Stimulated activated naive B cell treated with anti-CD40 and anti-IgM and Interleukin-4, amounts not matched to agents 10 μg/mL and 1 μg/mL and 100 μg/mL, for 72 hours (primary cell): ENCODE measurements at regions not wholly inside any gene's neighbourhood (a gene's known extent, or its start where the extent isn't known, plus 50 kb on each side); places are given as distances from the start of the nearest gene placed in this dataset.
A peak's percentile ranks its signal among the peaks of the same experiment; 100 is the strongest.
"Not testable (repeated sequence)": the region's sequence is repeated elsewhere in the genome, so short reads cannot be mapped to it uniquely, and the experiment has no call there.

Experiments used
- ATAC-seq, 2 donors: fragments of 150-1000 bp; cut with Tn5 transposase; replicated peaks; 2 replicates each; pipeline ENCODE4 v1.10.0; 2021; ENCODE audit warnings: moderate library complexity in 1 of 2
- DNase-seq: peaks from one replicate; pipeline ENCODE4 v3.0.0; 2021
- H3K27ac Mint-ChIP-seq: one replicate; pipeline ENCODE4 v1.8.0; 2022; ENCODE audit warnings: mild to moderate bottlenecking, mixed read lengths
- H3K27me3 Mint-ChIP-seq, 2 donors: one replicate each; pipeline ENCODE4 v1.8.0; 2022; ENCODE audit warnings: mixed read lengths in 2 of 2
- H3K36me3 Mint-ChIP-seq, 2 donors: one replicate each; pipeline ENCODE4 v1.8.0; 2022; ENCODE audit warnings: mixed read lengths in 2 of 2, mild to moderate bottlenecking in 1 of 2
- H3K4me1 Mint-ChIP-seq, 2 donors: one replicate each; pipeline ENCODE4 v1.8.0; 2022; ENCODE audit warnings: mixed read lengths in 2 of 2, mild to moderate bottlenecking in 1 of 2
- H3K4me3 Mint-ChIP-seq, 2 donors: one replicate each; pipeline ENCODE4 v1.8.0; 2022; ENCODE audit warnings: mild to moderate bottlenecking in 2 of 2, mixed read lengths in 2 of 2, moderate library complexity in 1 of 2
- H3K9me3 Mint-ChIP-seq, 2 donors: one replicate each; pipeline ENCODE4 v1.8.0; 2022; ENCODE audit warnings: mixed read lengths in 2 of 2, mild to moderate bottlenecking in 1 of 2

DNA sequence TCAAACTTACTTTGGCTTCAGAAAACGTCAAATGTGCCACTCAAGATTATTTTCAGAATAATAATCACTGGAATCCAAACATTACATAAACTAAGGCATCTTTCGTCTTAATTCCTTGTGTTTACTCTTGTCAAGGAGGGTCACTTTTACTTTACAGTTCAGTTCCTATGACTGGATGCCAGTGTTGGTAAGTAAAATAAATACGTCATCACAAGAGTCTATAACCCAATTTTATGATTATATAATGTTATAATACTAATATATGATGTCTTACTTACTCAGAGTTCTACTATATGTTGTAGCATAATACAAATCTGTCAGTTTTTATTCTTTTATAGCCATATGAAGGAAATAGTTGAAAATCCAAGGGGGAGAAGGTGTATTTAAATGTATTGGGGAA lies 123.8 kb downstream of the GPR85 start:
- no peak for DNase-seq
- Mint-ChIP-seq H3K4me1 (no peaks in the 10 kb centered on the region), H3K4me3 (no peak overlapping the region), H3K36me3 (no peaks in the 10 kb centered on the region), H3K9me3 (peaks cover 0 to 3% of the 10 kb centered on the region in 2 donors), H3K27ac (no peak overlapping the region), H3K27me3 (peaks cover 8 to 11% of the 10 kb centered on the region in 2 donors)
- no peak for ATAC-seq

GRCh38 chr7:112959276-112959675 lies 127.4 kb downstream of the GPR85 start:
- peaks cover 27 to 28% of the 10 kb centered on the region in 2 donors for H3K27me3 Mint-ChIP-seq
- no peaks in the 10 kb centered on the region for H3K4me1 Mint-ChIP-seq
- H3K4me3 Mint-ChIP-seq, result no peak overlapping the region
- peaks cover 0 to 3% of the 10 kb centered on the region in 2 donors for H3K9me3 Mint-ChIP-seq
- ATAC-seq, result no peak
- no peak overlapping the region for H3K27ac Mint-ChIP-seq
- no peaks in the 10 kb centered on the region for H3K36me3 Mint-ChIP-seq
- no peak for DNase-seq

DNA sequence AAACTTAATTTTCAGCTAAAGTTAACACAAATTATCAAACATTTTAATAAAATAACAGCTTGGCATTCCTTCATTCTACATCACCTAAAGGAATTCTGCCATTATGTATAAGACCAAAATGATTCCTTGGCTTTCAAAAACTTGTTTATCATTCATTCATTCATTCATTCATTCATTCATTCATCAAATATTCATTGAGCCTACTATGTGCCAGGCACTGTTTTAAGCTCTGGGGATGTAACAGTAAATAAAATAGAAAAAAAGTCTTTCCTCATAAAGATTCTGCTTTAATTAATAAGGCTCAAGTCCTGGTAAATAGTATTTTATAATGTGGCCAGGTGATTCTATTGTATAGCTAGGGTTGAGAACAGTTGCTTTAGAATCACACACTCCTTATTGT lies 127.9 kb downstream of the GPR85 start:
- Mint-ChIP-seq H3K4me1 (no peaks in the 10 kb centered on the region), H3K27ac (no peak overlapping the region), H3K9me3 (peaks cover 0 to 3% of the 10 kb centered on the region in 2 donors), H3K4me3 (no peak overlapping the region), H3K27me3 (peaks cover 28 to 32% of the 10 kb centered on the region in 2 donors), H3K36me3 (no peaks in the 10 kb centered on the region)
- no peak for DNase-seq
- no peak for ATAC-seq

GRCh38 chr7:112957901-112958300 lies 128.7 kb downstream of the GPR85 start:
- H3K4me1 Mint-ChIP-seq, result no peaks in the 10 kb centered on the region
- H3K27me3 Mint-ChIP-seq, result peaks cover 24 to 33% of the 10 kb centered on the region in 2 donors
- no peaks in the 10 kb centered on the region for H3K36me3 Mint-ChIP-seq
- H3K4me3 Mint-ChIP-seq, result no peak overlapping the region
- ATAC-seq (no peak), DNase-seq (no peak)
- peaks cover 0 to 3% of the 10 kb centered on the region in 2 donors for H3K9me3 Mint-ChIP-seq
- H3K27ac Mint-ChIP-seq, result no peak overlapping the region

GRCh38 chr7:112953031-112953430 lies 133.6 kb downstream of the GPR85 start:
- H3K9me3 Mint-ChIP-seq, H3K36me3 Mint-ChIP-seq, H3K4me3 Mint-ChIP-seq, H3K27ac Mint-ChIP-seq, ATAC-seq, H3K4me1 Mint-ChIP-seq, DNase-seq: not testable (repeated sequence)
- H3K27me3 Mint-ChIP-seq, result peaks cover 44 to 58% of the 10 kb centered on the region in 2 donors

GRCh38 chr7:112951070-112951469 lies 135.6 kb downstream of the GPR85 start:
- H3K4me1 Mint-ChIP-seq, result no peaks in the 10 kb centered on the region
- no peak for DNase-seq
- H3K9me3 Mint-ChIP-seq, result no peaks in the 10 kb centered on the region

DNA sequence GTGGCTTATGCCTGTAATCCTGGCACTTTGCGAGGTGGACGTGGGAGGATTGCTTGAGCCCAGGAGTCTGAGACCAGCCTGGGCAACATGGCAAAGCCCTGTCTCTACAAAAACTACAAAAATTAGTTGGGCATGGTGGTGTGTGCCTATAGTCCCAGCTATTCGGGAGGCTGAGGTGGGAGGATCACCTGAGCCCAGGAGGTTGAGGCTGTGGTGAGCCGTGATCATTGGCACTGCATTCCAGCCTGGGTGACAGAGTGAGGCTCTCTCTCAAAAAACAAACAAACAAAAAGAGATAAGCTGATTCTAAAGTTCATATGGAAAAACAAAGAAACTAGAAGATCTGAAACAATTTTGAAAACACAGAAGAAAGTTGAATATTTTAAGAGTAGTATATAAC lies 136.9 kb downstream of the GPR85 start:
- not testable (repeated sequence) for H3K4me3 Mint-ChIP-seq, H3K9me3 Mint-ChIP-seq, H3K4me1 Mint-ChIP-seq, DNase-seq, H3K36me3 Mint-ChIP-seq, H3K27ac Mint-ChIP-seq, ATAC-seq
- H3K27me3 Mint-ChIP-seq, result peaks cover 44 to 54% of the 10 kb centered on the region in 2 donors

More at GRCh38 chr7:112951070-112951469, 135.6 kb downstream of the GPR85 start:
- Mint-ChIP-seq H3K36me3 (no peaks in the 10 kb centered on the region), H3K27ac (no peak overlapping the region), H3K4me3 (no peak overlapping the region), H3K27me3 (peaks cover 43 to 50% of the 10 kb centered on the region in 2 donors)
- no peak for ATAC-seq

DNA sequence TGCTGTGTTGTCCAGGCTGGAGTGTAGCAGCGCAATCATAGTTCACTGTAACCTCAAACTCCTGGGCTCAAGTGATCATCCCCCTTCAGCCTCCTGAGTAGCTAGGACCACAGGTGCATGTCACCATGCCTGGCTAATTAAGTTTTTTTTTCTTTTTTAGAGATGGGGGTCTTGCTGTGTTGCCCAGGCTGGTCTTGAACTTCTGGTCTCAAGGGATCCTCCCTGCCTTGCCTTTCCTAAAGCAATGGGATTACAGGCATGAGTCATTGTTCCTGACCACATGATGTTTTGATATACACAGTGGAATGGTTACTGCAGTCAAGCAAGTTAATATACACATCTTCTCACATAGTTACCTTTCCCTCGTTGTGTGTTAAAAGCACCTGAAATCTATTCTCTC lies 140.3 kb downstream of the GPR85 start:
- no peak for ATAC-seq
- H3K9me3 Mint-ChIP-seq, result no peaks in the 10 kb centered on the region
- no peak overlapping the region for H3K27ac Mint-ChIP-seq
- no peaks in the 10 kb centered on the region for H3K36me3 Mint-ChIP-seq
- no peak for DNase-seq
- H3K4me3 Mint-ChIP-seq, result no peak overlapping the region
- peaks cover 40 to 47% of the 10 kb centered on the region in 2 donors for H3K27me3 Mint-ChIP-seq
- H3K4me1 Mint-ChIP-seq, result no peaks in the 10 kb centered on the region

DNA sequence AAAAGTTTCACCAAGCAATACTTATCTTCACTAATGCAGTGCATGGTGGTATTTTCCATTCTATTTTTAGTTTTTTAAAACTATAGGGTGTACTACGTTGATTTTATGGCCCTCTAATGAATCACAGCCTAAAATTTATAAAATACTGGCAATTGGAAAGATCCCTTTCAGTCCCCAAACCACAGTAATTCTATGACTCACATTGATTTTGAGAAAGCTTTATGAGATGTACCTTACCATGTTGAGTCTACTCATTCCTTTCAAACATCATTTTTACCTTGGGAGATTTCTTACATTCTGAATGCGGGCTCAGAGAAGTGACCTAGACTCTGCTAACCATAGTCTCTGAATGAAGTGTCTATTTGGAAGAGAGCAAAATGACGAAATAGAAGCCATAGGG lies 141.6 kb downstream of the GPR85 start:
- ATAC-seq (no peak), DNase-seq (no peak)
- Mint-ChIP-seq H3K9me3 (no peaks in the 10 kb centered on the region), H3K27me3 (peaks cover 28 to 38% of the 10 kb centered on the region in 2 donors), H3K36me3 (no peaks in the 10 kb centered on the region), H3K27ac (no peak overlapping the region), H3K4me1 (peaks cover 7 to 12% of the 10 kb centered on the region in 2 donors), H3K4me3 (no peak overlapping the region)

- DNase-seq (no peak), ATAC-seq (no peak)
- Mint-ChIP-seq H3K4me3 (no peak overlapping the region), H3K4me1 (peaks cover 13 to 24% of the 10 kb centered on the region in 2 donors), H3K9me3 (no peaks in the 10 kb centered on the region), H3K36me3 (no peaks in the 10 kb centered on the region), H3K27ac (no peak overlapping the region), H3K27me3 (peaks cover 16 to 21% of the 10 kb centered on the region in 2 donors)
These were observed 143.6 kb downstream of the GPR85 start for GRCh38 chr7:112942981-112943380.

DNA sequence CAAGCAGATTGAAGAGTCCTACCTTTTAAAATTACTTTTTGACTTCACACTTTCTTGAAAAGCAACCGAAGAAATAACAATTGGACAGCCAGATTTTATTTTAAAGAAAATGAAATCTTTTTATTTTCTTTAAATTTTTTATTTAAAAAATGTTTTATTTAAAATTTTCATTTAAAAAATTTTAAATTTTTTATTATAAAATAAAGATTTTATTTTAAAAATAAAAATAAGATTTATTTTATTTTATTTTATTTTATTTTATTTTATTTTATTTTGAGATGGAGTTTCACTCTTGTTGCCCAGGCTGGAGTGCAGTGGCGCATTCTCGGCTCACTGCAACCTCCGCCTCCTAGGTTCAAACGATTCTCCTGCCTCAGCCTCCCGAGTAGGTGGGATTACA lies 144.5 kb downstream of the GPR85 start:
- peaks cover 16 to 18% of the 10 kb centered on the region in 2 donors for H3K27me3 Mint-ChIP-seq
- peaks cover 13 to 24% of the 10 kb centered on the region in 2 donors for H3K4me1 Mint-ChIP-seq
- not testable (repeated sequence) for ATAC-seq, H3K27ac Mint-ChIP-seq, DNase-seq, H3K4me3 Mint-ChIP-seq, H3K9me3 Mint-ChIP-seq, H3K36me3 Mint-ChIP-seq

DNA sequence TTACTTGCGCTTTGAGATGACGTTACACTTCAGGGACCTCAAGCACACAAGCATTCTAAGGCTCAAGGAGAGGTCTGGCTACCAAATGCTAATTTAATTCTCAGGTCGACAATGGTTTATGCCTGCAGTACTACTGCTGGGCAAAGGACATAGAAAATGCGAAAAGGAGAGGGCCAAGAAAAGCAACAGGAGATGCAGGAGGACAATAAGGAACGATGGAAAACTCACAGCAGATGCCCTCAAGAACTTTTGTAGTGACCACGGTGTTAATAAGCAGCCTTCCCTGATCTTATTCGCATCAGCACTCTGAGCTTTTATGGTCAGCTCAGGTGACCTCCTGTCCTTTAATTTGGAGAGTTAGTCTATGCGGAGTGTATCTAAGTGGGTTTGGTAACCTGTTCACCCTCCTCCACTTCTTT lies 146.3 kb downstream of the GPR85 start:
- peaks cover 16 to 34% of the 10 kb centered on the region in 2 donors for H3K4me1 Mint-ChIP-seq
- peak overlapping the region; percentile 87 to 94 for H3K4me3 Mint-ChIP-seq
- no peaks in the 10 kb centered on the region for H3K9me3 Mint-ChIP-seq
- ATAC-seq (no peak), DNase-seq (no peak)
- peak overlapping the region; percentile 97 for H3K27ac Mint-ChIP-seq
- H3K27me3 Mint-ChIP-seq, result peaks cover 4 to 8% of the 10 kb centered on the region in 2 donors
- H3K36me3 Mint-ChIP-seq, result peaks cover 1 to 4% of the 10 kb centered on the region in 2 donors

GRCh38 chr7:112939574-112940313 lies 146.9 kb downstream of the GPR85 start:
- peaks cover 16 to 40% of the 10 kb centered on the region in 2 donors for H3K4me1 Mint-ChIP-seq
- H3K36me3 Mint-ChIP-seq, result peaks cover 2 to 7% of the 10 kb centered on the region in 2 donors
- H3K27me3 Mint-ChIP-seq, result peaks cover 0 to 4% of the 10 kb centered on the region in 2 donors
- H3K27ac Mint-ChIP-seq, result peak overlapping the region; percentile 97
- ATAC-seq (peak; percentile 95 to 97), DNase-seq (peak; percentile 100)
- peak overlapping the region; percentile 87 to 94 for H3K4me3 Mint-ChIP-seq
- no peaks in the 10 kb centered on the region for H3K9me3 Mint-ChIP-seq

- peaks cover 19 to 47% of the 10 kb centered on the region in 2 donors for H3K4me1 Mint-ChIP-seq
- no peak for DNase-seq
- ATAC-seq, result peak in 1 of 2 donors; percentile 15
- H3K27ac Mint-ChIP-seq, result peak overlapping the region; percentile 97
- H3K27me3 Mint-ChIP-seq, result peaks cover 0 to 4% of the 10 kb centered on the region in 2 donors
- H3K9me3 Mint-ChIP-seq, result no peaks in the 10 kb centered on the region
- peaks cover 5 to 13% of the 10 kb centered on the region in 2 donors for H3K36me3 Mint-ChIP-seq
- H3K4me3 Mint-ChIP-seq, result peak overlapping the region; percentile 87 to 94
These were observed 147.6 kb downstream of the GPR85 start for GRCh38 chr7:112938863-112939573.
